ENCODE measurements at regions not wholly inside any gene's neighbourhood (a gene's known extent, or its start where the extent isn't known, plus 50 kb on each side); places are given as distances from the start of the nearest gene placed in this dataset.
A peak's percentile ranks its signal among the peaks of the same experiment; 100 is the strongest.
"Not testable (repeated sequence)": the region's sequence is repeated elsewhere in the genome, so short reads cannot be mapped to it uniquely, and the experiment has no call there.

GRCh38 chr5:16366491-16366890, 99.1 kb downstream of the ZNF622 start:
- intact Hi-C loops (cut with micrococcal nuclease), result no loop called here
- H3K4me1 ChIP-seq, result no peaks in the 10 kb centered on the region
- H3K9me3 ChIP-seq (replicated peaks), result peaks cover 3% of the 10 kb centered on the region
- no peak overlapping the region for H3K4me3 ChIP-seq
- H3K27me3 ChIP-seq (ENCODE audit: low read depth), result no peaks in the 10 kb centered on the region
- no peak for DNase-seq
- no peak for TF ChIP-seq CTCF (IDR thresholded peaks at IDR 0.05; ENCODE audit: borderline replicate concordance)
- no peaks in the 10 kb centered on the region for H3K36me3 ChIP-seq
- no peak overlapping the region for H3K27ac ChIP-seq (replicated peaks)

- no peaks in the 10 kb centered on the region for H3K27me3 ChIP-seq (ENCODE audit: low read depth)
- intact Hi-C loops (cut with micrococcal nuclease), result no loop called here
- H3K36me3 ChIP-seq, result no peaks in the 10 kb centered on the region
- H3K4me1 ChIP-seq, result no peaks in the 10 kb centered on the region
- H3K9me3 ChIP-seq (replicated peaks), result peaks cover 3% of the 10 kb centered on the region
- no peak overlapping the region for H3K4me3 ChIP-seq
- TF ChIP-seq CTCF (IDR thresholded peaks at IDR 0.05; ENCODE audit: borderline replicate concordance), result no peak
- no peak for DNase-seq
- no peak overlapping the region for H3K27ac ChIP-seq (replicated peaks)
Observed at GRCh38 chr5:16364910-16365309, 100.7 kb downstream of the ZNF622 start.

GRCh38 chr5:16353439-16353838, 112.2 kb downstream of the ZNF622 start:
- H3K36me3 ChIP-seq; H3K27ac ChIP-seq (replicated peaks); H3K27me3 ChIP-seq (ENCODE audit: low read depth); DNase-seq; H3K4me3 ChIP-seq; H3K4me1 ChIP-seq; intact Hi-C loops (cut with micrococcal nuclease): not testable (repeated sequence)
- peaks cover 24% of the 10 kb centered on the region for H3K9me3 ChIP-seq (replicated peaks)

GRCh38 chr5:16350816-16351215, 114.8 kb downstream of the ZNF622 start:
- Histone ChIP-seq H3K27me3 (ENCODE audit: low read depth) (no peaks in the 10 kb centered on the region), H3K4me3 (no peak overlapping the region), H3K36me3 (no peaks in the 10 kb centered on the region), H3K4me1 (no peaks in the 10 kb centered on the region), H3K27ac (replicated peaks) (no peak overlapping the region), H3K9me3 (replicated peaks) (peaks cover 7% of the 10 kb centered on the region)
- no peak for TF ChIP-seq CTCF (IDR thresholded peaks at IDR 0.05; ENCODE audit: borderline replicate concordance)
- intact Hi-C loops (cut with micrococcal nuclease), result no loop called here
- DNase-seq, result no peak

GRCh38 chr5:16346380-16346779, 119.2 kb downstream of the ZNF622 start:
- H3K36me3 ChIP-seq, result no peaks in the 10 kb centered on the region
- no peak overlapping the region for H3K27ac ChIP-seq (replicated peaks)
- H3K27me3 ChIP-seq (ENCODE audit: low read depth), result no peaks in the 10 kb centered on the region
- no peak overlapping the region for H3K4me3 ChIP-seq
- TF ChIP-seq CTCF (IDR thresholded peaks at IDR 0.05; ENCODE audit: borderline replicate concordance), result no peak
- no peaks in the 10 kb centered on the region for H3K9me3 ChIP-seq (replicated peaks)
- intact Hi-C loops (cut with micrococcal nuclease), result no loop called here
- no peaks in the 10 kb centered on the region for H3K4me1 ChIP-seq
- DNase-seq, result no peak

- intact Hi-C loops (cut with micrococcal nuclease), result no loop called here
- no peak for DNase-seq
- H3K4me3 ChIP-seq, result no peak overlapping the region
- no peaks in the 10 kb centered on the region for H3K36me3 ChIP-seq
- H3K27me3 ChIP-seq (ENCODE audit: low read depth), result no peaks in the 10 kb centered on the region
- H3K9me3 ChIP-seq (replicated peaks), result no peaks in the 10 kb centered on the region
- H3K4me1 ChIP-seq, result no peaks in the 10 kb centered on the region
- TF ChIP-seq CTCF (IDR thresholded peaks at IDR 0.05; ENCODE audit: borderline replicate concordance), result peak; percentile 35
- no peak overlapping the region for H3K27ac ChIP-seq (replicated peaks)
Observed at GRCh38 chr5:16345454-16345853, 120.1 kb downstream of the ZNF622 start.
